NK-92 treated with Interleukin-12 subunit alpha and Interleukin-12 subunit beta, amount 100 ng/mL, for 24 hours (cell line): ENCODE measurements at regions not wholly inside any gene's neighbourhood (a gene's known extent, or its start where the extent isn't known, plus 50 kb on each side); places are given as distances from the start of the nearest gene placed in this dataset.
"Not testable (repeated sequence)": the region's sequence is repeated elsewhere in the genome, so short reads cannot be mapped to it uniquely, and the experiment has no call there.

Source experiments
- DNase-seq: peaks from one replicate; lab custom pipeline; 2025; lab: John Stamatoyannopoulos, UW

DNA sequence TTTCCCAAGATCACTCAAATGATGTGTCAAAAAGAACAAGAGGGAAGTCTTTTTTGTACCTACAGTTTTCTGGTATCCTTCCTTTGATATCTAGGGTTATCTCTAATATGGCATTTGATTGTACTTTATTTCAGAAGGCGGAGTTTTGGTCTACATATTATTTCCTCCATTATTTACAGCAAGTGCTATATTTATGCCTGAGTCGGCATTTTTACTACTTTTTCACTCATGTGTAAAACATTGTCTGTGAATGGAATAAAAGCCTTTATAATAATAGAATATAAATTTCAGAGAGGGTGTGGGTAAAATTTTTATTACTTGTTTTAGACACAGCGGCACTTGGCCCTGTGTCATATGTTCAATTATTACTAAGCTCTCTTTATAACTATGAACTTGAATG lies 398.4 kb downstream of the BCKDHB start:
- no peak for DNase-seq

DNA sequence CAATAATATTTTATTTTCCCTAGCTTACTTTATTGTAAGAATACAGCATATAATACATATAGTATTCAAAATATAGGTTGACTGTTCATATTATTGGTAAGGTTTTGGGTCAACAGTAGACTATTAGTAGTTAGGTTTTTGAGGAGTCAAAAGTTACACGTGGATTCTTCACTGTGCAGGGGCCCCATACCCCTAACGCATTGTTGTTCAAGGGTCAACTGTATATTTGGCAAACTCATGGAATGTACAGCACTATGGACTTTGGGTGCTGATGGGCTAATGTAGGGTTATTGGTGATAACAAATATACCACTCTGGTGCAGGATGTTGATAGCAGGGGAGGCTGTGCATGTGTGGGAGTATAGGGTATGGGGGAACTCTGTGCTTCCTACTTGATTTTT lies 397.2 kb downstream of the BCKDHB start:
- no peak for DNase-seq

DNA sequence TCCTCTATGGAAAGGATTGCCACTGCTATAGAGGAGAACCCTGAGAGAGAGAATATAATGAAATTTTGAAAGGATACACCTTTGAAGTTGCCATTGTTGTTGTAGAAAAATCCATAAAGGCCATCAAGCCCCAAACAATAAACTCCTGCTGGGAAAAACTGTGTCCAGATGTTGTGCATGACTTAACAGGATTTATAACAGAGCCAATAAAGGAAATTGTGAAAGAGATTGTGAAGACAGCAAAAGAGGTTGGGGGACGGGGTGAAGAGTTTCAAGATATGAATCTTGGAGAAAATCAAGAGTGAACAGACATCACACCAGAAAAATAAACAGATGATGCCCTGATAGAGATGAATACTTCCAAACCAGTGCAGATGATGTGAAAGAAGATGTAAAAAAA lies 396.4 kb downstream of the BCKDHB start:
- no peak for DNase-seq

DNA sequence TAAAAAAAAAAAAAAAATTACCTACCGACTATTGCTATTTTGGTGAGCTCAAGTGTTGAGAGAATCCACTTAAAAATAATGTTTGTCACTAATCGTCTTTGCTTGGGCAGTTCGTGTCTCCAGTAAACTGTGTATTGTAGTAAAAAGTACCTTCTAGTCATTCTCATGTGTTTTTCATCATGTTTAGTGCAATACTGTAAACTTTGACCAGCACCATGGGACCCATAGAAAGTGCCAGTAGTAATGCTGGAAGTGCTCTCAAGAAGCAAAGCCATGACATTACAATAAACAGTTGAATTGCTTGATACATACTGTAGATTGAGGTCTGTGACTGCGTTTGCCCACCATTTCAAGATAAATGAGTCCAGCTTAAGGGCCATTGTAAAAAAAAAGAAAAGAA lies 395.2 kb downstream of the BCKDHB start:
- no peak for DNase-seq

DNA sequence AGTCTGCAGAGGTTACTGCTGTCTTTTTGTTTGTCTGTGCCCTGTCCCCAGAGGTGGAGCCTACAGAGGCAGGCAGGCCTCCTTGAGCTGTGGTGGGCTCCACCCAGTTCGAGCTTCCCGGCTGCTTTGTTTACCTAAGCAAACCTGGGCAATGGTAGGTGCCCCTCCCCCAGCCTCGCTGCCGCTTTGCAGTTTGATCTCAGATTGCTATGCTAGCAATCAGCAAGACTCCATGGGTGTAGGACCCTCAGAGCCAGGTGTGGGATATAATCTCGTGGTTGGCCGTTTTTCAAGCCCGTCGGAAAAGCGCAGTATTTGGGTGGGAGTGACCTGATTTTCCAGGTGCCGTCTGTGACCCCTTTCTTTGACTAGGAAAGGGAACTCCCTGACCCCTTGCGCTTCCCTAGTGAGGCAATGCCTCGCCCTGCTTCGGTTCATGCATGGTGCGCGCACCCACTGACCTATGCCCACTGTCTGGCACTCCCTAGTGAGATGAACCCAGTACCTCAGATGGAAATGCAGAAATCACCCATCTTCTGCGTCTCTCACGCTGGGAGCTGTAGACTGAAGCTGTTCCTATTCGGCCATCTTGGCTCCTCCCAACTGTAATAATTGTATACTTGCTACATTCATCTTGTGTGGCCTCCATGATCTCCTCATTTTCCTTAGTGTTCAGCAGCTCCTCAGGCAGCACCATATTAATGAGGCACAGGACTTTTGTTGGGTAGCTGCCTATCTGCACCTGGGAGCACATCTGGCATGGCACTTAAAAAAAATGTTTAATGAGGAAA lies 391.4 kb downstream of the BCKDHB start:
- DNase-seq = not testable (repeated sequence)

DNA sequence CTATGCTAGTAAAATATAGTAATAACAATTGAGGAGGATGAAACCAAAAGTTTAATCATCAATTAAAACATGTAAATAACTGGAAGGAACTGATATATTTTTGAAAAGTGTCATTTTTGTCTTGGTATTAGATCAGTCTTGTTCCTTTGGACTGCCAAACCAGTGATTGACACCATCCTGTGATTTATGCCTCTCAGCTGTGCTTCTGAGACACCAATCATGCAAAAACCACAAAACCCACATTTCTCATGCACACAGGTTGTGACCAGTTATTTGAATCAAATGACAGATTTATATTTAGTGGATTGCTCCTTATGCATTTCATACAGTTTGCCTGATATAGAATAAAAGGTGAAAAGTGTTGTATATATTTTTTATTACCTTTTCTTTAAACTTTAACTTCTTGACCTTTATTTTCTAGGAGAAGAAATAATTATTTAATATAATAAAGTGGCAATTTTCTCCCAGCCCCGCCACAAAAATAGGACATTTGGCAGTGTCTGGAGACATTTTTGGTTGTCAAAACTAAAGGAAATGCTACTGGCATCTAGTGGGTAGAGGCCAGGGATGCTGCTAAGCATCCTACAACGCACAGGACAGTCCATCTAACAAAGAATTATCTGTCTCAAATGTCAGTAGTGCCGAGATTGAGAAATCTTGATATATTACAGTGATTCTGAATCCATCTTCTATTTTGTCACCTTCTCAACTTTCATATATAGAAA lies 383.6 kb downstream of the BCKDHB start:
- peak; percentile 1 for DNase-seq

DNA sequence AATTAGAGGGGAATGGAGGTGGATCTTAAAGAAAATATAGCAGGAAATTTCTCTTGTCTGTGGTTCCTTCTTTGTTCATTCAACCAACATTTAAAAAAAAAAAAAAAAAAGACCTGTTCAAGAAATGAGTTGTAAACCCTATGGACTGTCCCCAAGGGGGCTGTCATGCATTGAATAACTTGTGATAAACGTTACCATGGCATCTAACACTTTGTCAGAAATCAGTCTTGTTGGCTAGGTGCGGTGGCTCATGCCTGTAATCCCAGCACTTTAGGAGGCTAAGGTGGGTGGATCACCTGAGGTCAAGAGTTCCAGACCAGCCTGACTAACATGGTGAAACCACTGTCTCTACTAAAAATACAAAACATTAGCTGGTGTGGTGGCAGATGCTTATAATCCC lies 381.7 kb downstream of the BCKDHB start:
- no peak for DNase-seq

DNA sequence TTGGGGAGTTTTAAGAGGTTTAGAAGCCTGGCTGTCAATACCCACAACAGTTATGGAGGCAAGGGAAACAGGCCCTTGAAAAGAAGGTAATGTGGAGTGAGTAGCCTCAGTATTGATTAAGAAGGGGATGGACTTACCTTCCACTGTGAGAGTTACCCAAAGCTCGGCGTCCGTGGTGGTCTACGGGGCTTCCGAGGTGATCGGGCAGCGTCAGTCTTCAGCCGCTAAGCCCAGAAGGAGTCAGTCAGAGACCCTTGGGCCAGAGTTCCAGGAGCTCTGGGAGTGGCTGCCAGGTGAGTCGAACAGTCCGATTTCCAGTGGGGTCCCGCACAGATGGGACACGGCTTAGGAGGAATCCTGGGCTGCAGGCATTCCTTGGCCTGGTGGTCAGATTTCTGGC lies 379.0 kb downstream of the BCKDHB start:
- not testable (repeated sequence) for DNase-seq

DNA sequence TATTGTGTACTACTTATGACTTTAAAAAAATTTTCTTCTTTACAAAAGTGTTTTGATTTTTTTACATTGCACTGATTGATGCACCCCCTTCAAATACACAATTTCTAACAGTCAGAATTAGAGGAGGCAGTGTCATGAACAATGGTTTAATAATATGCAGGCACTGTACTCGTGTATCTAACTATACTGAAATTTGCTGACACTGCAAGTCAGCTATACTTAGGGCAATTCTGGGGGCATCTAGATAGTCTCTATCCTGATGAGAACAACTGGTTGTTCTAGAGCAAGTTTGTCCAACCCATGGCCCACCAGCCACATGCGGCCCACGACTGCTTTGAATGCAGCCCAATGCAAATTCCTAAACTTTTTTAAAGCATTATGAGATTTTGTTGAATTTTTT lies 375.6 kb downstream of the BCKDHB start:
- no peak for DNase-seq

DNA sequence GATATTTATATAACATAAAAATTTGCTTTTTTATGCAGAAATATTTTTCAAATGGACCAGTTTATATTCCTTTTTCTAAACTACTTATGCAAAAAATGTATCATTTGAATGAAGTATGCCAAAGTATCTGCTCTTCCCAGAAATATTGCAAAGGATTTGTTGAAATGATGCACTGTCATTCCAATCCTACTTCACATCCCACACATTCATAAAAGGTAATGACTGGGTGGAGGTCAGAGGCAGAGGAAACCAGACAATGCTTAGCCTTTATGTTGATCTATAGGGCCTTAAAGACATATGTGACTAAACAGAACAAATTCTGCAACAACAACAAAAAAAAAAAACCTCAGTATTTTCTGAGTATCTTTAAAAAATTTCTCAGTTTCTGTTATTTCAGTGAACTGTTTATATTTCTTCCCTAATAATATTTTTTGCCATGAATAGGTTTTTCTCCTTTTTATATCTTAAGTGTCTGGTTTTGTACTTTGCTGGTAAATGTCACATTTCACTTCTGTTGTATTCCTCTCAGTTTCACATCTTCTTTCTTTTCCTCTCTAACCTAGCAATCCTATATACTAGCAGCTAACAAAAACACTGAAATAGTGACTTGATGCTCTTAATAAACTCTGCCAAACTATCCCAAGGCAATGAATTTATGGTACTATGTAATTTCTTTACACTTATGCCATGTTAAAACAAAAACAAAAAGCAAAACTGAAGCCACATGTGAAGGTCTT lies 374.1 kb downstream of the BCKDHB start:
- no peak for DNase-seq

DNA sequence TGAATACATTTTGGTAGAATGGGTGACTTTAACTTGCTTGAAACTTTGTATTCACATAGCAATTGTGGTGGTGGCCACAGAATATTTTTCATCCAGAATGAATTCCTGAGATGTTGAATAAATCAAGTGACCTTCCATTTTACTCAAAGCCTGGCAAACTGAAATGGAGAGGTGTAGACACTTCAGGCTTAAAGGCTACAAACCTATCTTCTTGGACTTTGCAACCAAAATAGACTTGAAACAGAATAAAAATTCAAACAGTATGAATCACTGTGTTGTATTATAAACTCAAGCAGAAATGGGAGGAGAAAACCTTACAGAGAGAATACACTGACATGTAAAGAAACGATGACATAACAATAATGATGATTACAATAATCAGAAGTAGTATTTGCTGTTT lies 371.6 kb downstream of the BCKDHB start:
- DNase-seq = no peak

DNA sequence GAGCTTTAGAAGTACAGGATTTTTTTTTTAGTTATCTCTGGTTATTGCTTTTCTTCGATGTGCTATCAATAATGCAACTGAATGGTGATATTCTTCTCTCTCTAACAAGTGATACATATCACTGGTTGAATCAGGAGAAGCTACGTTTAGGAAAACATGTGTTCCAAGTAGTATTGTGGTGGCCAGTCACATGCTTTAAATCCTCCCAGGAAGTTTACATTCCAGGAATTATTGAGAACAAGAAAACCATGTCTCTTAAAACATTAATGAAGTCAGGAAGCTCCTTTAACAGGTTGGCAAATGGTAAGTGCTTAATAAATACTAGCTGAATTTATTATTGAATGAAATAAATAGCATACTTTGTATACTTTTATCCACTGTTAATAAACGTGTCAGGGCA lies 371.1 kb downstream of the BCKDHB start:
- DNase-seq = no peak

DNA sequence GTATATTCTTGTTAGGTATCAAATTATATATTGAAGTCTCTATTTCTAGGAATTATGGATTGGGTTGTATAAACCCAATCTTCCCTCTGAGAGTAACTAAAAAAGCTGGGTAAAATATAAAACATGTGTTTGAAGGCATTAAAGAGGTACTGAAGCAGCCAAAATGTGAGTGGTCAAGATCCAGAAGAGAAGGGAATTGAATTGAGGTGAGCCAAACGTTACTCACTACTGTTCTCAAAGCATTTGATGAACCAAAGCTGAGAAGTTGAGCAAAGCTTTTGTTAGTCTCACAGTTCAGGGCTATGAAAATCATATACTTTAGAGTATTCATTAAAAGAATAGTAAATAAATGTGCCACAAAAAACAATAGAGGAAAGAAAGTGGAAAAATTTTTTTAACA lies 365.8 kb downstream of the BCKDHB start:
- DNase-seq = no peak

DNA sequence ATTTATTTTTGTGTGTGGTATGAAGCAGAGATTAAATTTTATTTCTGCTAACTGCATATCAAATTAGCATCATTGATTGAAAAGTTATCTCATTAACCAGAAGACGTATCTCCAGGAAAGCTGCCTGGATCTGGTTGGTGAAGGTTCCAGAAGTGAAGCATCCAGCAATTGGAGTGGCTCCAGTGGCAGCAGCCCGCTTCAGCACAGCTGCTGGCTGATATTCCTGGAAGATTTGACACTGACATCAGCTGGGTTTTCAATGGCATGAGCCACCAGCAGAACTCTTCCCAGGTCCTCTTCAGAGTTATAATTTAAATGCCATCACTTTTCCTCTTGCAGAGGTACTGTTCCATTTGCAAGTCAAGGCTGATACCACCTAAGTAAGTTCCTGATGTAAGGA lies 363.5 kb downstream of the BCKDHB start:
- no peak for DNase-seq

DNA sequence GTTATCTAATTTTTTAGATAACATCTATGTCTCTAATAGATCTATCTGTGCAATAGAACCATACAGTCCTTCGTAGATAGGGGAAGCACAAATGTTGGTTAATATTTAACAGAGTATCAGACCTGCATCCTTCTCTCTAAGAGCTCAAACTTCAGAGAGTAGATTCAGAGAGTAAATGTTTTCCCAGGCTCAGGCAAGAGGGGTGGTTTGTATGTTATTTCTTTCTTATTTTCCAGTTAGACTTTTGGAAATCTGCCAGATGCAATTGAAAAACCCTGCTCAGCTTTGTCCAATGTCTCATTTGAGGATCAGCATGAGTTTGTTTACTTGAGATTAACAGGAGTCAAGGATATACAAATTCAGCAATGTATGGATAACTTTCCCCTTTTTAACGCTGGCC lies 361.9 kb downstream of the BCKDHB start:
- DNase-seq = no peak

DNA sequence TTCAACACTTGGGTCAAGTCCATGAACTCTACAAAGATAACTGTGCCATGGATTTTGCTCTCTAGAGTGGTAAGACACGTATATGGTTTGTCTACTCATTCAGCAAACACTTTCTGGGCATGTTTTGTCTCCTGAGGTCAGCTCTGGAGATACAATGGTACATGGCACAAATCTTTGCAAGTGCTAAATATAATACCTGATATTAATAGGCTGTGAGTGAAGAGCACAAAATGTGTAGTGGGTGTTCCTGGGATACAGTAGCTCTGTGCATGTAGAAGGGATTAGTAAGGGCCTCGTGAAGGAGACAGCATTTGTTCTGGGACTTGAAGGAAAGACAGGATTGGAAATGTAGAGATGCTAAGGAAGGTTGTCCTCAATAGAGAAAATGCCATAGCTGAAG lies 360.9 kb downstream of the BCKDHB start:
- no peak for DNase-seq

DNA sequence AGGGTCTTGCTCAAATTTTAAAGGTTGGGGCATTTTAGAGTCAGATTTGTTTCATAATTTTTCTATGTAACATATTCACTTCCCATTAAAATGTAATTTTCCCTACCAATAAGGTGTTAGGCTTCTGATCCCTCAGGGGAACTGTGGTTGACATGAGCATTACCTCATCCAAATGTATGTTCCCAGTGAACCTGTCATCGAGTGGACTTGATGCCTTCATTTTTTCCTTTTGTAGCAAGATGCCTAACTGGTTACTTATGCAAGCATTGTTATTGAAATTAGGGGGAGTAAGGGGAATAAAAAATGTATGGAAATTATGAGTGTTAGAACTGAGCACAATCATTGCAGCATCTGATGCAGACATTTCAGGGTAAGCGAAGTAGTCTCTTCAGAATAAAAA lies 360.5 kb downstream of the BCKDHB start:
- no peak for DNase-seq

DNA sequence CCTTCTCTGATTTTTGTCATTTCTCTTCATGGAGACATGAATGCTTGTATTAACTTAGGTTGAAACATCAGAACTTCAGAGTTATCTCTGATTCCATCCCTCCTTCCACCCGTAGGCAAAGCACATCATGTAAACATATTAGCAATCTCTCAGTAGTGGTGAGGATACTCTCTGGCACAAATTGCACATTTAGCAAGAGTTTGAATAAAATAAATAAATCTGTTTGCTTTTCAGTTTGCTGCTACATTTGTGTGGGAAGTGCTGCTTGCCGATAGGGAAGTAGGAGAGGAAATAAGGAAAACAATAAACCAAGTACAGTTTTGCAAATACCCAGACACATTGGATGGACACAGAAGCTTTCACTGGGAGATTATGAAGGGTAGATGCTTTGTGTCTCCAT lies 359.0 kb downstream of the BCKDHB start:
- DNase-seq = no peak

DNA sequence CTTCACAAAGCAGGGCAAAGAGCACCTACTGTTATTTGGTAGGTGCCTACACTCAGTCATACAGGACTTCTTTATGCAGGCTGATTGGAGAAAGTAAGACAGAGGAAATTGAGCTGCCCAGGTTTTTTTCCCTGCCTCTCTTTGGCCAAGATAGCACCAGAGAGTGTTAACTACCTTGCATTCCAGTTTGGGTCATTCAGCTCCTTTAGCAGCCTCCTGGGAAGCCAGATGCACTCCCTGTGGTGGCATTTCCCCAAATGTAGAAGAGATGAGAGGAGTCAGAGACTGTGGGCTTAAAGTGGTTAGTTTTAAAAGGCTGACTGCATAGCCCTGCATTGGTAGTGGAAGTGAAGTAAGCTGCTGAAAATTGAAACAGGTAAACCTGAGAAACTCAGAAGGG lies 358.4 kb downstream of the BCKDHB start:
- DNase-seq = no peak

DNA sequence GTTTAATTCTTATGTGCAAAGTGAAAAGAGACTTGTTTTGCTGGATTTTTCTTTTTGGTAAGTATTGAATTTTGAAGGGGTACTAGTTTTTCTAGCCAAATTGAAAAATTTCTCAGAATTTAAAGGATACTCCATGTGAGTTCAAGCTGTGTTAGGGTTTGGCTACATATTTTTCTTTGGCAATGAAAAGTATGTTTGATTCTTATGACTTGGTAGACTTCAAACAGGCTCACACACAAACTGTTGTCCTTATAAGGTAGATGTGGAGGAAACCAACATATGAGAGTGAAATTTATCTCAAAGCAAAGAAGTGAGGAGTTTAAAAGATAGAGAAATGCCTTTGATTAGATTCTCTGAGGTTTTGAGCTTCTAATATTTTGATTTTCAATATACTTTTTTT lies 356.7 kb downstream of the BCKDHB start:
- no peak for DNase-seq

DNA sequence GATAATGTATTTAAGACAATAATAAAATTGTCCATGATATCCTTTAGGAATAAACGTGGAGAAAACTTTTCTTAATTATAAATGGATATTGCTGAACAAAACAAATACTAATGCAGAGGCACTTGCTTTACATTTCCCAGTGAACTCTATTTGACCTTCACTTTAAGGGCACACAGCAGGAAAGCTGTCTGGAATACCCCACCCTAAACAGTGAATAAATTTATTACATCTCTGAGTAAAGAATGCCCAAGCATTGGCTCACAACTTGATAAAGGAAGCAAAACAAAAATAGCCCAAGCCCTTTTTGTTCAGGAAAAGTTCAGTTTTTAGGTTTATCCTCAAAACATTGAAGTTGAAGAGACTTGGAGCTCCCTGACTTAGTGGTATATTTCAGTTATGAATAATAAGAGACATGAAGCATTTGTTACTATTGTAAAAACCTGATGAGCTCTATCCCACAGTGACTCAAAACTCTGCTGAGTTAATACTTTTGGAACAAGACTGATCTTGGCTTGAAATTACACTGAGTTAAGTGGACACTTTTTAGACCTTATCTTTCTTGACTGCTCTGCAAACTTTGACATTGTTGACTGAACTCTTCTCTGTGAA lies 353.9 kb downstream of the BCKDHB start:
- DNase-seq = no peak

DNA sequence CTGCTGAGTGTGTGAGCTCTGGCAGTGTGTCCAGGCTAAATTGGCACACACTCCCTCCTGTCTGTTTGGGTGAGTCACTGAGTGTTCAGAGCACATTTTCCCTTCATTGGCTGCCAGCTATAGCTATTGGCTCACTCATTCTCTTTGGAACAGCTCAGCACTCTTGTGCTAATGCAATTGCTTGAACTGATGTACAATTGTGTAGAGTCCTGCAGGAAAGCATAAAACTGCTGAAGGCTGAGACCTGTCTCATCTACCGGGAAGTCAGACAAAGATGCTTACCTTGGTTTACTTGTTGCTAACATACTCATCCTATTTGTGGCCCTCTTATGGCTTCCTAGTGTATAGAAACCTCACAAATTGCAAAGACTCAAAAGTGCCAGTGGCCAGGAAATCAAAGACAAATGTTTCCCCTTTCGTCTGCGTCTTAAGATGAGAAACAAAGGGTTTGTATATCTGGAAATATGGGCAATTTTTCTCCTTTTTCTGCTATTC lies 351.0 kb downstream of the BCKDHB start:
- no peak for DNase-seq
